ENCODE measurements at regions not wholly inside any gene's neighbourhood (a gene's known extent, or its start where the extent isn't known, plus 50 kb on each side); places are given as distances from the start of the nearest gene placed in this dataset.
"Not testable (repeated sequence)": the region's sequence is repeated elsewhere in the genome, so short reads cannot be mapped to it uniquely, and the experiment has no call there.

DNA sequence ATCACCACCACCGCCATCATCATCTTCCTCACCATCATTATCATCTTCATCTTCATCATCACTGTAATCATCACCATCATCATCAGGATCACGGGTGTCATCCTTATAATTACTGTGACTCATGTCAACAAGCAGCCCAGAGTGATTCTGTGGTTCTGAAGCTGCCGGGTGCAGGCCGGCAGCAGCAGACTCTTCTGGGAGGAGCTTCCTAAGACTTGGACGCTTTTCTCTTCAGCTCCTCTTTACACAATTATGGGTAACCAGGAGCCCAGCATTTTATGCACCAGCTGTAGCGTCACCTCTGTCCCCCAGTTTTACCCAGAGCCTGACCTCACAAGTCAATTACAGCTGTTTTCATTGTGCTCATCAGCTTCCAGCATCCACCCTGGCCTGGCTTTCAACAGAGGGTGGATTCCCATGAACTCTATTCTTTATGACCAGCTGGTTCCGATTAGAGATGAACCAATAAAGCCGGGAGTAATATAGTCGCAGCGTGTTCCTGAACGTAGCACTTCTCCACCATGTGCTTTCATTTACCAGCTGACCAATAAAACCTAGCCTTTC is 275.8 kb downstream of the FOXL1 start:
- Histone ChIP-seq H3K4me1 (ENCODE audit: control insufficient read depth in 2 of 2, insufficient read depth in 2 of 2, low read length in 2 of 2) (no peaks in the 10 kb centered on the region), H3K27me3 (ENCODE audit: control insufficient read depth in 2 of 2, insufficient read depth in 2 of 2, low read length in 2 of 2) (no peaks in the 10 kb centered on the region), H3K9me3 (ENCODE audit: control insufficient read depth in 2 of 2, low read length in 2 of 2) (no peaks in the 10 kb centered on the region), H3K27ac (ENCODE audit: low read depth in 2 of 2, low read length in 2 of 2) (no peak overlapping the region), H3K4me3 (ENCODE audit: low read length in 2 of 2) (no peak overlapping the region), H3K9ac (ENCODE audit: low read depth in 1 of 2, low read length in 2 of 2) (no peak overlapping the region), H3K36me3 (ENCODE audit: control insufficient read depth in 2 of 2, insufficient read depth in 2 of 2, low read length in 2 of 2) (no peaks in the 10 kb centered on the region)

DNA sequence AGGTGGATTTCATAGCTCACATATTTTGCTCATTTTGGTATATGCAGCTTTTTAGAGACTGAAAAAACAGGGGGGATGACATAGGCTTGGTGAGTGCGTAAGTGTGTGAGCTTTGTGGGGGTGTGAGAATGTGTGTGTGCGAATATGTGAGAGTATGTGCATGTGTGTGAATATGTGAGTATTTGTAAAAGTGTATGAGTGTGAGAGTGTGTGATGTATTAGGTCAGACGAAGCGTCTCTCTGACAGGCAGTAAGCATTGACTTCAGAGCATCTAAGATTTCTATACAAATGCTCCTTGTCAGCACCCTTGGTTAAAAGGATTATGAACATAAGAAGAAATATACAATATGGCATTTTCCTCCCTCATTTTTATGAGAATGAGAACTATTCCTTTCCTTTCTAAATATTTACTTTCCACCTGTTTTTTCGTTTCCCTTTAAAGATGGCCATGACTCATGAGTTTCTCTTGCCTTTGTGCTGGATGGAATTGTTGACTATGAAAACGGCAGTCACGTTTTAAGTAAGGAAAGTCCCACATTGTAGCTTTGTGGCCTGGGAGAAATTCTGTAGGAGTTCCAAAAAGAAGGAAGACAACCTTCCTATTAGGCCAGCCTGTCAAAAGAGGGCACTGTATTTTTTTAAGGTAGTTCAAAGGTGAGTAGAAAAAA is 276.4 kb downstream of the FOXL1 start:
- no peaks in the 10 kb centered on the region for H3K9me3 ChIP-seq (ENCODE audit: control insufficient read depth in 2 of 2, low read length in 2 of 2)
- no peak overlapping the region for H3K27ac ChIP-seq (ENCODE audit: low read depth in 2 of 2, low read length in 2 of 2)
- H3K9ac ChIP-seq (ENCODE audit: low read depth in 1 of 2, low read length in 2 of 2) = no peak overlapping the region
- no peak overlapping the region for H3K4me3 ChIP-seq (ENCODE audit: low read length in 2 of 2)
- H3K4me1 ChIP-seq (ENCODE audit: control insufficient read depth in 2 of 2, insufficient read depth in 2 of 2, low read length in 2 of 2) = no peaks in the 10 kb centered on the region
- no peaks in the 10 kb centered on the region for H3K36me3 ChIP-seq (ENCODE audit: control insufficient read depth in 2 of 2, insufficient read depth in 2 of 2, low read length in 2 of 2)
- no peaks in the 10 kb centered on the region for H3K27me3 ChIP-seq (ENCODE audit: control insufficient read depth in 2 of 2, insufficient read depth in 2 of 2, low read length in 2 of 2)

DNA sequence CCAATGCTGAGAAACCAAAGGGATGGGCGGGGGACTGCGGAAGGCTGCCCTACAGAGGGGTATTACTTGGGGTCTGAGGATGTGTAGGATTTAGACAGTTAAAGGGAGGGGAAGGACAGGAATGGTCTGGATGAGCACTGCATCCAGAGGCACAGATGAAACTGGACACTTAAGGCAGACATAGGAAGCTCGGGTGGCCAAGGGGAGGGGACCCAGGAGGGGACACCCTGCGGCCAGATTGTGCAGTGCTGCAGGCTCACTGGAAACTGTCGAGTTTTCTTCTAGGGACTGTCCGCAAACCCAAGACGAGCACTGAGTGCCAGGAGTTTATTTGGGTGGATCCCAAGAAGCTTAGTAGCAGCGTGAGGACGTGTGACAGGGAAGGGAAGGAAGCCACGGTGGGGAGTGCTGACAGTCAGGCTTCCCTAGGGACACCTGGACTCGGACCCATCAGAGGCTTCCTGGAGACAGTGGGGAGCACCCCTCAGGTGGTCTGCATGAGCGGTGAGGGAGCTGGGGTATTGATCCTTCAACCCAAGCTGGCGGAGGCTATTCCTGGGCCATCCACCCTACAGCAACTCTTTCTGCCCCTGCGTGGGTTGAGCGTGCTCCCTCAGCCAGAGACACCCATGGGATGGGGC is 278.7 kb downstream of the FOXL1 start:
- Histone ChIP-seq H3K27me3 (ENCODE audit: control insufficient read depth in 2 of 2, insufficient read depth in 2 of 2, low read length in 2 of 2) (no peaks in the 10 kb centered on the region), H3K4me1 (ENCODE audit: control insufficient read depth in 2 of 2, insufficient read depth in 2 of 2, low read length in 2 of 2) (no peaks in the 10 kb centered on the region), H3K27ac (ENCODE audit: low read depth in 2 of 2, low read length in 2 of 2) (no peak overlapping the region), H3K4me3 (ENCODE audit: low read length in 2 of 2) (no peak overlapping the region), H3K36me3 (ENCODE audit: control insufficient read depth in 2 of 2, insufficient read depth in 2 of 2, low read length in 2 of 2) (no peaks in the 10 kb centered on the region), H3K9me3 (ENCODE audit: control insufficient read depth in 2 of 2, low read length in 2 of 2) (no peaks in the 10 kb centered on the region), H3K9ac (ENCODE audit: low read depth in 1 of 2, low read length in 2 of 2) (no peak overlapping the region)

DNA sequence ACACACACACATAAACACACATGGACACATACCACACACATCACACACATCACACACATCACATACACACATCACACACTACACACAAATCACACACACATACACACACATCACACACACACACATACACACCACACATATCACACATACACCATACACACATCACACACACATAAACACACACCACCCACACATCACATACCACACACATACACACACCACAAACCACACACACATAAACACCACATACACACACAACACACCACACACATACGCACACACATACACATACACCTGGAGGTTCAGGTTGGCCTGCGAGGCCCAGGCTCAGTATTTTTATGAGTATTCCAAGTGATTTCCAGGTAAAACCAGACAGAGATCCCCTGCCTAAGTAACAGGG is 279.5 kb downstream of the FOXL1 start:
- H3K36me3 ChIP-seq (ENCODE audit: control insufficient read depth in 2 of 2, insufficient read depth in 2 of 2, low read length in 2 of 2) = no peaks in the 10 kb centered on the region

GRCh38 chr16:86858501-86858900 is 280.2 kb downstream of the FOXL1 start:
- Histone ChIP-seq H3K4me1 (ENCODE audit: control insufficient read depth in 2 of 2, insufficient read depth in 2 of 2, low read length in 2 of 2) (no peaks in the 10 kb centered on the region), H3K36me3 (ENCODE audit: control insufficient read depth in 2 of 2, insufficient read depth in 2 of 2, low read length in 2 of 2) (no peaks in the 10 kb centered on the region), H3K4me3 (ENCODE audit: low read length in 2 of 2) (no peak overlapping the region), H3K27ac (ENCODE audit: low read depth in 2 of 2, low read length in 2 of 2) (no peak overlapping the region), H3K9ac (ENCODE audit: low read depth in 1 of 2, low read length in 2 of 2) (no peak overlapping the region), H3K27me3 (ENCODE audit: control insufficient read depth in 2 of 2, insufficient read depth in 2 of 2, low read length in 2 of 2) (peaks cover 0 to 4% of the 10 kb centered on the region in 2 donors), H3K9me3 (ENCODE audit: control insufficient read depth in 2 of 2, low read length in 2 of 2) (no peaks in the 10 kb centered on the region)

More for the DNA sequence above, 279.5 kb downstream of the FOXL1 start:
- Histone ChIP-seq H3K27me3 (ENCODE audit: control insufficient read depth in 2 of 2, insufficient read depth in 2 of 2, low read length in 2 of 2) (no peaks in the 10 kb centered on the region), H3K9ac (ENCODE audit: low read depth in 1 of 2, low read length in 2 of 2) (no peak overlapping the region), H3K4me3 (ENCODE audit: low read length in 2 of 2) (no peak overlapping the region), H3K9me3 (ENCODE audit: control insufficient read depth in 2 of 2, low read length in 2 of 2) (no peaks in the 10 kb centered on the region), H3K4me1 (ENCODE audit: control insufficient read depth in 2 of 2, insufficient read depth in 2 of 2, low read length in 2 of 2) (no peaks in the 10 kb centered on the region), H3K27ac (ENCODE audit: low read depth in 2 of 2, low read length in 2 of 2) (no peak overlapping the region)

DNA sequence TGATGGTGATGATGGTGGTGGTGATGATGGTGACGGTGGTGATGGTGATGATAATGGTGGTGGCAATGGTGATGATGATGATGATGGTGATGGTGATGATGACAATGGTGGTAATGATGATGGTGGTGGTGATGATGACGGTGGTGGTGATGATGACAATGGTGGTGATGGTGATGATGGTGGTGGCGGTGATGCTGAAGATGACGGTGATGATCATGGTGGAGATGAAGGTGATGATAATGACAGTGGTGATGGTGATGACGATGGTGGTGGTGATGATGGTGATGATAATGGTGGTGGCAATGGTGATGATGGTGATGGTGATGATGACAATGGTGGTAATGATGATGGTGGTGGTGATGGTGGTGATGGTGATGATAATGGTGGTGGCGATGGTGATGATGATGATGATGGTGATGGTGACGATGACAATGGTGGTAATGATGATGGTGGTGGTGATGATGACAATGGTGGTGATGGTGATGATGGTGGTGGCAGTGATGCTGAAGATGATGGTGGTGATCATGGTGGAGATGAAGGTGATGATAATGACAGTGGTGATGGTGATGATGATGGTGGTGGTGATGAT is 283.0 kb downstream of the FOXL1 start:
- H3K4me1 ChIP-seq (ENCODE audit: control insufficient read depth in 2 of 2, insufficient read depth in 2 of 2, low read length in 2 of 2); H3K4me3 ChIP-seq (ENCODE audit: low read length in 2 of 2); H3K36me3 ChIP-seq (ENCODE audit: control insufficient read depth in 2 of 2, insufficient read depth in 2 of 2, low read length in 2 of 2); H3K27me3 ChIP-seq (ENCODE audit: control insufficient read depth in 2 of 2, insufficient read depth in 2 of 2, low read length in 2 of 2); H3K9ac ChIP-seq (ENCODE audit: low read depth in 1 of 2, low read length in 2 of 2); H3K9me3 ChIP-seq (ENCODE audit: control insufficient read depth in 2 of 2, low read length in 2 of 2); H3K27ac ChIP-seq (ENCODE audit: low read depth in 2 of 2, low read length in 2 of 2): not testable (repeated sequence)

GRCh38 chr16:86862595-86863280 is 284.4 kb downstream of the FOXL1 start:
- no peak overlapping the region for H3K9ac ChIP-seq (ENCODE audit: low read depth in 1 of 2, low read length in 2 of 2)
- no peaks in the 10 kb centered on the region for H3K4me1 ChIP-seq (ENCODE audit: control insufficient read depth in 2 of 2, insufficient read depth in 2 of 2, low read length in 2 of 2)
- no peaks in the 10 kb centered on the region for H3K36me3 ChIP-seq (ENCODE audit: control insufficient read depth in 2 of 2, insufficient read depth in 2 of 2, low read length in 2 of 2)
- no peak overlapping the region for H3K4me3 ChIP-seq (ENCODE audit: low read length in 2 of 2)
- H3K9me3 ChIP-seq (ENCODE audit: control insufficient read depth in 2 of 2, low read length in 2 of 2) = no peaks in the 10 kb centered on the region
- H3K27me3 ChIP-seq (ENCODE audit: control insufficient read depth in 2 of 2, insufficient read depth in 2 of 2, low read length in 2 of 2) = peaks cover 0 to 4% of the 10 kb centered on the region in 2 donors
- H3K27ac ChIP-seq (ENCODE audit: low read depth in 2 of 2, low read length in 2 of 2) = no peak overlapping the region

GRCh38 chr16:86863609-86864008 is 285.3 kb downstream of the FOXL1 start:
- Histone ChIP-seq H3K27ac (ENCODE audit: low read depth in 2 of 2, low read length in 2 of 2) (no peak overlapping the region), H3K36me3 (ENCODE audit: control insufficient read depth in 2 of 2, insufficient read depth in 2 of 2, low read length in 2 of 2) (no peaks in the 10 kb centered on the region), H3K9me3 (ENCODE audit: control insufficient read depth in 2 of 2, low read length in 2 of 2) (no peaks in the 10 kb centered on the region), H3K4me3 (ENCODE audit: low read length in 2 of 2) (no peak overlapping the region), H3K9ac (ENCODE audit: low read depth in 1 of 2, low read length in 2 of 2) (no peak overlapping the region), H3K4me1 (ENCODE audit: control insufficient read depth in 2 of 2, insufficient read depth in 2 of 2, low read length in 2 of 2) (no peaks in the 10 kb centered on the region), H3K27me3 (ENCODE audit: control insufficient read depth in 2 of 2, insufficient read depth in 2 of 2, low read length in 2 of 2) (peaks cover 0 to 4% of the 10 kb centered on the region in 2 donors)

GRCh38 chr16:86864586-86864985 is 286.2 kb downstream of the FOXL1 start:
- no peak overlapping the region for H3K27ac ChIP-seq (ENCODE audit: low read depth in 2 of 2, low read length in 2 of 2)
- no peaks in the 10 kb centered on the region for H3K4me1 ChIP-seq (ENCODE audit: control insufficient read depth in 2 of 2, insufficient read depth in 2 of 2, low read length in 2 of 2)
- H3K9ac ChIP-seq (ENCODE audit: low read depth in 1 of 2, low read length in 2 of 2) = no peak overlapping the region
- H3K4me3 ChIP-seq (ENCODE audit: low read length in 2 of 2) = no peak overlapping the region
- no peaks in the 10 kb centered on the region for H3K9me3 ChIP-seq (ENCODE audit: control insufficient read depth in 2 of 2, low read length in 2 of 2)
- no peaks in the 10 kb centered on the region for H3K36me3 ChIP-seq (ENCODE audit: control insufficient read depth in 2 of 2, insufficient read depth in 2 of 2, low read length in 2 of 2)
- peaks cover 0 to 4% of the 10 kb centered on the region in 2 donors for H3K27me3 ChIP-seq (ENCODE audit: control insufficient read depth in 2 of 2, insufficient read depth in 2 of 2, low read length in 2 of 2)
